Astrocyte (in vitro differentiated cells and primary cell): ENCODE measurements at regions not wholly inside any gene's neighbourhood (a gene's known extent, or its start where the extent isn't known, plus 50 kb on each side); places are given as distances from the start of the nearest gene placed in this dataset.
"Not testable (repeated sequence)": the region's sequence is repeated elsewhere in the genome, so short reads cannot be mapped to it uniquely, and the experiment has no call there.

Experiments
- EZH2 ChIP-seq: IDR thresholded peaks from 2 replicates; pipeline ENCODE4 v1.6.1; 2012; ENCODE audit warnings: mild to moderate bottlenecking, low read length, inconsistent platforms; ENCODE audit not compliant: insufficient read depth
- TF ChIP-seq, protein P1 (sequence below): IDR thresholded peaks from 2 replicates; pipeline ENCODE4 v1.5.1; 2011; ENCODE audit warnings: low read depth, mild to moderate bottlenecking, inconsistent platforms, low read length, moderate library complexity; ENCODE audit not compliant: insufficient read depth

DNA sequence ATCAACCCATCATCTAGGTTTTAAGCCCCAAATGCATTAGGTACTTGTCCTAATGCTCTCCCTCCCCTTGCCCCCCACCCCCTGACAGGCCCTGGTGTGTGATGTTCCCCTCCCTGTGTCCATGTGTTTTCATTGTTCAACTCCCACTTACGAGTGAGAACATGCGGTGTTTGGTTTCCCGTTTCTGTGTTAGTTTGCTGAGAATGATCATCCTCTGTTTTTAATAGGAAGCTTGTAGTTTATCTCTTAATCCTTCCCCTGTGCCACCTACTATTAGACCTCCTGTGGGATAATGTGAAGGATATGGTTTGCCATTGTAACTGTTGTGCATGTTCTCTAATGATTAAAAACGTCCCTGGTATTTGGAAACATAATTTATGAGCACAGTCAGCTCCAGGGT is 299.4 kb upstream of the USP24 start:
- TF ChIP-seq, protein P1, sequence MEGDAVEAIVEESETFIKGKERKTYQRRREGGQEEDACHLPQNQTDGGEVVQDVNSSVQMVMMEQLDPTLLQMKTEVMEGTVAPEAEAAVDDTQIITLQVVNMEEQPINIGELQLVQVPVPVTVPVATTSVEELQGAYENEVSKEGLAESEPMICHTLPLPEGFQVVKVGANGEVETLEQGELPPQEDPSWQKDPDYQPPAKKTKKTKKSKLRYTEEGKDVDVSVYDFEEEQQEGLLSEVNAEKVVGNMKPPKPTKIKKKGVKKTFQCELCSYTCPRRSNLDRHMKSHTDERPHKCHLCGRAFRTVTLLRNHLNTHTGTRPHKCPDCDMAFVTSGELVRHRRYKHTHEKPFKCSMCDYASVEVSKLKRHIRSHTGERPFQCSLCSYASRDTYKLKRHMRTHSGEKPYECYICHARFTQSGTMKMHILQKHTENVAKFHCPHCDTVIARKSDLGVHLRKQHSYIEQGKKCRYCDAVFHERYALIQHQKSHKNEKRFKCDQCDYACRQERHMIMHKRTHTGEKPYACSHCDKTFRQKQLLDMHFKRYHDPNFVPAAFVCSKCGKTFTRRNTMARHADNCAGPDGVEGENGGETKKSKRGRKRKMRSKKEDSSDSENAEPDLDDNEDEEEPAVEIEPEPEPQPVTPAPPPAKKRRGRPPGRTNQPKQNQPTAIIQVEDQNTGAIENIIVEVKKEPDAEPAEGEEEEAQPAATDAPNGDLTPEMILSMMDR, result not testable (repeated sequence)
- not testable (repeated sequence) for TF ChIP-seq EZH2
